Lower leg skin (tissue), 4 donors: ENCODE measurements at regions not wholly inside any gene's neighbourhood (a gene's known extent, or its start where the extent isn't known, plus 50 kb on each side); places are given as distances from the start of the nearest gene placed in this dataset.

ENCODE experiments used
- DNase-seq, 2 donors: peaks; one replicate each; pipeline ENCODE4 v3.0.0-alpha.2; 2019; ENCODE audit warnings: low spot score in 2 of 2
- H3K4me3 ChIP-seq: fragments of 200-600 bp; sonication (generic); 2 replicates; pipeline ENCODE4 v1.5.1; 2017; ENCODE audit warnings: mild to moderate bottlenecking, low read depth; ENCODE audit not compliant: poor library complexity, severe bottlenecking
- POLR2A ChIP-seq, 2 donors: fragments of 450-650 bp; IDR thresholded peaks; one replicate each; pipeline ENCODE4 v1.6.1; 2016 to 2017; ENCODE audit warnings: antibody characterized with exemption in 2 of 2, mild to moderate bottlenecking in 1 of 2, moderate library complexity in 1 of 2
- WGBS, 2 donors: methylation state at CpG; one replicate each; pipeline ENCODE4 v1.1.5; 2018; 5-methylcytosine and 5-hydroxymethylcytosine counted together
- intact Hi-C: fragments of 100-400 bp; cut with DNase I; formaldehyde crosslinking; loops from one replicate; pipeline ENCODE4 v1.15.0; 2023; ENCODE audit warnings: low total_unique reads
- TF ChIP-seq, protein P1 (sequence below), 3 donors: fragments of 450-650 bp; IDR thresholded peaks; one replicate each; pipeline ENCODE4 v1.5.1; 2016; ENCODE audit warnings: antibody characterized with exemption in 3 of 3, mild to moderate bottlenecking in 3 of 3, moderate library complexity in 2 of 3

DNA sequence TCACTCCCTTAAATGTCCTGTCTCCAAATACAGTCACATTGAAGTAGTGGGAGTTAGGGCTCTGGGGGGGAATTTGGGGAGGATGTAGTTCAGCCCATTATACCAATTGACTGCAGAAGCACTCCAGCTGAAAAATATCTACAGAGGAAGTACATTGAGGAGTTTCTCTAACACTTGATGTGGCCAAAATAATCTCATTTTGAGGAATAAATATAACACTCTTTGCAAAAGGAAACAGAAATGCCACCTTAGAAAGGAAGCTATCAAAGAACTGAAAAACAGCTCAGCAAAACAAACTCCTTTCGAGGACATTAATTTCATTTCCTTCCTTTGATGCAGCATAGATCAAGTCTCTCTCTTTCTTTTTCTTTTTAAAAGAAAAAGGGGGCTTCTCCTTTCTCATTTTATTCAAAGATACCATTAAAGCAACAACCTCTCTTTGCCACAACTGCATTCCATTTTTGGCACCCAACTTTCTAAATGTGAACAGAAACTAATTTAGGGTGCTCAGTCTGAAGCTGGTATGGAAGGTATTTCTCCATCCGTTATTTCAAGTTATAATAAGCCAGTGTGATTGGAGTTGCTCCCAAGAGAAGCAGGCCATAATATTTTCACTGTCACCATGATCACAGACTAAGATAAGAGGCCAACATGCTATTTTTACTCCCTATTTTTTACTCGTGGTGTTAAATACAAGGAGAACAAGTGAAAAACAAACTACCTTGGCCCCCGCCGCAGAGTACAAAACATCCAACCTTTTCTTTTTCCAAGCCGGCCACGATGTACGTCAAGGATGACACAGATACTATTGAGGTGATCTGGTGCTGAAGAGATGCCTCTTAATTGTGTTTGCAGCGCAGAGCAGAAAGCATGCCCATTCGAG is 230.4 kb upstream of the GATB start:
- H3K4me3 ChIP-seq = no peak overlapping the region
- no peak for TF ChIP-seq POLR2A (IDR thresholded peaks at IDR 0.05)
- TF ChIP-seq, protein P1, sequence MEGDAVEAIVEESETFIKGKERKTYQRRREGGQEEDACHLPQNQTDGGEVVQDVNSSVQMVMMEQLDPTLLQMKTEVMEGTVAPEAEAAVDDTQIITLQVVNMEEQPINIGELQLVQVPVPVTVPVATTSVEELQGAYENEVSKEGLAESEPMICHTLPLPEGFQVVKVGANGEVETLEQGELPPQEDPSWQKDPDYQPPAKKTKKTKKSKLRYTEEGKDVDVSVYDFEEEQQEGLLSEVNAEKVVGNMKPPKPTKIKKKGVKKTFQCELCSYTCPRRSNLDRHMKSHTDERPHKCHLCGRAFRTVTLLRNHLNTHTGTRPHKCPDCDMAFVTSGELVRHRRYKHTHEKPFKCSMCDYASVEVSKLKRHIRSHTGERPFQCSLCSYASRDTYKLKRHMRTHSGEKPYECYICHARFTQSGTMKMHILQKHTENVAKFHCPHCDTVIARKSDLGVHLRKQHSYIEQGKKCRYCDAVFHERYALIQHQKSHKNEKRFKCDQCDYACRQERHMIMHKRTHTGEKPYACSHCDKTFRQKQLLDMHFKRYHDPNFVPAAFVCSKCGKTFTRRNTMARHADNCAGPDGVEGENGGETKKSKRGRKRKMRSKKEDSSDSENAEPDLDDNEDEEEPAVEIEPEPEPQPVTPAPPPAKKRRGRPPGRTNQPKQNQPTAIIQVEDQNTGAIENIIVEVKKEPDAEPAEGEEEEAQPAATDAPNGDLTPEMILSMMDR (IDR thresholded peaks at IDR 0.05) = no peak
- 77 to 79% methylated on average over 10 of the region's 10 CpGs for WGBS, 2 donors
- intact Hi-C loops = no loop called here
- DNase-seq = no peak

DNA sequence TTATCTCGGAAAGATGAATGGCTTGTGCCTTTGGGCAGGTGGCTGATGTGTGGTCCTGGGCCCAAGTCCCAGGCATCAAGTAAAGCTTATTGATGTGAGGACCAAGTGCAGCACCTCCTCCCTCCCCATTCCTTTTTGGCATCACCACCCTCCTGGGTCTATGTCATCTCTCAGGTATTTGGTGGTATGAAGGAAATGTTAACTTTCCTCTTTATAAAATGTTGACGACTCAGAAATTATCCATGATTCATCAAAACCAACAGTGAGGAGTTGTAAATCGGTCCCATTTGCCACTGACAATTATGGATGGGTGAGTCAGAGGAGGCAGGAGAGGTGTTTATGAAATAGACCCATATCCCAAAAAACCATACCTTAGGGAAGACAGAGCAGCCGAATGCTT is 229.4 kb upstream of the GATB start:
- no peak for DNase-seq
- intact Hi-C loops = no loop called here
- 76 to 77% methylated on average over 4 of the region's 4 CpGs for WGBS, 2 donors
- no peak for TF ChIP-seq POLR2A (IDR thresholded peaks at IDR 0.05)
- TF ChIP-seq, protein P1 (IDR thresholded peaks at IDR 0.05) = no peak
- H3K4me3 ChIP-seq = no peak overlapping the region

DNA sequence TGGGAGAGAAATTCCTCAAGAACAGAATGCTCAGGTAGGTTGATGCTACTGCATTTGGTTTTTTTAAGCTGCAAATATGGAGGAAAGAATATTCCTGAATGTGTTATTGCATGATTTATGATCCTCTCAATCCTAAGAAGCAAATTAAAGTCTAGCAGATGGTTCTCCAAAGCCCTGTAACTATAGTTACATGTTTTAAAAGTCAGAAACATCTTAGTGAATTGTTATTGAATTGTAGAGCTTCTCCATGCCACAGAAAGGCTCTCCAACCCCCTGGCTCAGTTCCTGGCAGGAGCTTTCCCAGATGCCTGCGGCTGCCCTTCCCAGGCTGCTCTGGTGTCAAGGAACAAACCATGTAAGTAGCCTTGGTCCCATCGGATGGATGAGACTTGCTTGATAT is 227.8 kb upstream of the GATB start:
- 90 to 97% methylated on average over 2 of the region's 2 CpGs for WGBS, 2 donors
- no peak overlapping the region for H3K4me3 ChIP-seq
- TF ChIP-seq POLR2A (IDR thresholded peaks at IDR 0.05) = no peak
- TF ChIP-seq, protein P1 (IDR thresholded peaks at IDR 0.05) = no peak
- intact Hi-C loops = no loop called here
- DNase-seq = no peak

DNA sequence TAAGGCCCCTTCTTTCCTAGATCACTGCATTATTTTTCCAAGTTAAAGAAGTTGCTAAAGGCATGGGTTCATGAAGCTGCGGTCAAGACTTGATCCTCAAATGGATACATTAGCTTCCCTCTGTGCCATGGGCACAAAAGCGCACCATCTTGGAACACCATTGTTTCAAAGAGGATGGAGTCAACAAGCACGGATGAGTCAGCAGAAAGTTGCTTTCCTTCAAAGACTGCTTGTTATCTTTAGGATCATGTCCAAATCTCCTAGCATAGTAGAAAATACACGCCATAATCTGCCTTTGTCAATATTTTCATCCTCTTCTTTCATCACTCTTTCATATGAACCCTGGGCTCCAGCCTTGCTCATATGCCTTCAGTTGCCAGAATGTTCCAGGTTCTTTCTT is 226.8 kb upstream of the GATB start:
- TF ChIP-seq, protein P1 (IDR thresholded peaks at IDR 0.05) = no peak
- no peak for TF ChIP-seq POLR2A (IDR thresholded peaks at IDR 0.05)
- no peak overlapping the region for H3K4me3 ChIP-seq
- no peak for DNase-seq
- WGBS, 2 donors = 94 to 96% methylated on average over 4 of the region's 4 CpGs
- intact Hi-C loops = no loop called here

DNA sequence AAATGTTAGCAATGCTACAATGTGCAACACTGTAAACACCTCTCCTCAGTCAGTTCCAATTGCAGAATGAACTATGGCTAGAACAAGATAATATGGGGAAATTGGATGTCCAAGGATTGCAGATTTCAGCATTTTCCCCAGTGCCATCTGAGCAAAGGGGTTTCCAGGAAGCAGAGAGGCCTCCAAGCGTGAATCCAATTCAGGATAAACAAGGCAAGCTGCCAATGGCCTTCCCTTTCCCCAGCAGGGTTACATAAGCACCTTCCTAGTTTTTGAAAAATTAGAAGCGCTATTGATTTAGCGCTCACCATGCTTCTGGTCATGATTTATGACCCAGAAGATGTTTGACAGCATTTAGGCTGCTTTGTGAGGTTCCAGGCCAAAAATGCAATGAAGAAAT is 223.0 kb upstream of the GATB start:
- intact Hi-C loops = no loop called here
- DNase-seq = no peak
- no peak for TF ChIP-seq POLR2A (IDR thresholded peaks at IDR 0.05)
- TF ChIP-seq, protein P1 (IDR thresholded peaks at IDR 0.05) = no peak
- WGBS, 2 donors = 72 to 77% methylated on average over 3 of the region's 3 CpGs
- no peak overlapping the region for H3K4me3 ChIP-seq

DNA sequence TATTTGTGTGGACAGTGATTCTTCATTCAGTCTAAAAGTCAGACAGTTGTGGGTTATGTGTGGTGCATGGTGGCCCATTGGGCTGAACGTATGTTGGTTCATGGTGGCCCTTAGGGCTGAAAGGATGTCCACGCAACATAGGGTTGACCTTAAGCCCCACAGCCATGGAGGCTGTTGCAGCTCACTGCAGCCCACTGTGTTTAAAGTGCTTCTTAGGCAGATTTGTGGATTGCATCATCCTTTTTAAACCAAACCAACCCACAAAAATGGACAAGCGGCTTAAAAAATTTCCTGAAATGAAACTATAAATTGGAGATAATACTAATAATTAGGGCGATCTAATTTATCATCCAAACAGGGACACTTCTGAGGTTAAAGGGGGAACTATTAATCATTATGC is 219.0 kb upstream of the GATB start:
- no peak for DNase-seq
- 89 to 96% methylated on average over 4 of the region's 4 CpGs for WGBS, 2 donors
- no peak overlapping the region for H3K4me3 ChIP-seq
- TF ChIP-seq, protein P1 (IDR thresholded peaks at IDR 0.05) = no peak
- TF ChIP-seq POLR2A (IDR thresholded peaks at IDR 0.05) = no peak
- intact Hi-C loops = no loop called here
